GM23248 (cell line): ENCODE measurements at regions not wholly inside any gene's neighbourhood (a gene's known extent, or its start where the extent isn't known, plus 50 kb on each side); places are given as distances from the start of the nearest gene placed in this dataset.

Experiments used
- EZH2 ChIP-seq: fragments of 200-600 bp; sonication (generic); IDR thresholded peaks from 2 replicates; pipeline ENCODE4 v1.6.1; 2018; ENCODE audit warnings: antibody characterized with exemption, mild to moderate bottlenecking; ENCODE audit not compliant: insufficient read depth, poor library complexity, severe bottlenecking
- EZH2phosphoT487 ChIP-seq: fragments of 200-600 bp; sonication (generic); IDR thresholded peaks from 2 replicates; pipeline ENCODE4 v1.6.1; 2018; ENCODE audit warnings: antibody characterized with exemption, moderate library complexity, mild to moderate bottlenecking, low read depth; ENCODE audit not compliant: insufficient read depth

- TF ChIP-seq EZH2 (no peak), EZH2phosphoT487 (no peak)
These were observed 53.2 kb upstream of the KATNAL1 start for GRCh38 chr13:30360586-30360985.
